T-cell (primary cell): ENCODE measurements at regions not wholly inside any gene's neighbourhood (a gene's known extent, or its start where the extent isn't known, plus 50 kb on each side); places are given as distances from the start of the nearest gene placed in this dataset.

ENCODE experiments used
- ATAC-seq, 4 experiments: fragments of 200-7000 bp in 3 of 4; fragments of 150-1000 bp in 1 of 4; cut with Tn5 transposase; replicated peaks in 1 of 4; 1 replicate in 3 of 4; 2 replicates in 1 of 4; pipeline ENCODE4 v1.10.0; 2021; ENCODE audit warnings: moderate library complexity in 3 of 4, mild to moderate bottlenecking in 2 of 4, moderate number of reproducible peaks in 1 of 4
- CTCF ChIA-PET, 2 donors: fragments of 300-600 bp; sonication (Branson Sonifier 250); formaldehyde crosslinking; loops; one replicate each; lab custom pipeline; 2022; ENCODE audit warnings: antibody characterized with exemption in 2 of 2; lab: Charles Lee
- POLR2A ChIA-PET, 2 donors: fragments of 300-600 bp; sonication (Branson Sonifier 250); formaldehyde crosslinking; loops; one replicate each; lab custom pipeline; 2022; ENCODE audit warnings: antibody characterized with exemption in 2 of 2; lab: Charles Lee
- DNase-seq, 35 experiments: peaks; one replicate each; pipeline versions ENCODE4 v3.0.0 to v3.0.0-alpha.2; 2013 to 2023
- H3K27ac ChIP-seq: one replicate; pipeline ENCODE4 v1.5.1; 2013; ENCODE audit warnings: low read length
- H3K27me3 ChIP-seq, 2 experiments: replicated peaks in 1 of 2; 1 replicate in 1 of 2; 2 replicates in 1 of 2; pipeline versions ENCODE4 v1.6.1 to v1.7.0; 2013; ENCODE audit warnings: low read length in 1 of 2, mixed read lengths in 1 of 2; ENCODE audit not compliant: control insufficient read depth in 2 of 2, insufficient read depth in 2 of 2; ENCODE audit errors: extremely low read depth in 1 of 2
- H3K36me3 ChIP-seq, 2 donors: 1 replicate in 1 of 2; 2 replicates in 1 of 2; pipeline versions ENCODE4 v1.6.1 to v1.7.0; 2013; ENCODE audit warnings: low read length in 1 of 2; ENCODE audit not compliant: control insufficient read depth in 2 of 2, insufficient read depth in 1 of 2; ENCODE audit errors: extremely low read depth in 1 of 2
- H3K4me1 ChIP-seq, 2 experiments: 1 replicate in 1 of 2; 2 replicates in 1 of 2; pipeline versions ENCODE4 v1.6.1 to v1.7.0; 2013; ENCODE audit warnings: low read length in 2 of 2, mixed read lengths in 1 of 2; ENCODE audit not compliant: insufficient read depth in 2 of 2, control insufficient read depth in 1 of 2; ENCODE audit errors: extremely low read depth in 1 of 2
- H3K4me3 ChIP-seq, 2 donors: 1 replicate in 1 of 2; 2 replicates in 1 of 2; pipeline versions ENCODE4 v1.5.1 to v1.7.0; 2013; ENCODE audit warnings: mild to moderate bottlenecking in 2 of 2, low read length in 1 of 2, moderate library complexity in 1 of 2; ENCODE audit not compliant: control insufficient read depth in 1 of 2; ENCODE audit errors: extremely low read depth in 1 of 2
- H3K9me3 ChIP-seq: 2 replicates; pipeline ENCODE4 v1.7.0; 2013
- H3K27ac Mint-ChIP-seq, 2 donors: one replicate each; pipeline ENCODE4 v1.8.0; 2020 to 2021; ENCODE audit warnings: mild to moderate bottlenecking in 2 of 2, mixed read lengths in 2 of 2
- H3K27me3 Mint-ChIP-seq, 2 donors: one replicate each; pipeline ENCODE4 v1.8.0; 2021 to 2022; ENCODE audit warnings: mixed read lengths in 2 of 2
- H3K36me3 Mint-ChIP-seq: one replicate; pipeline ENCODE4 v1.8.0; 2021; ENCODE audit warnings: mixed read lengths
- H3K4me1 Mint-ChIP-seq, 3 donors: one replicate each; pipeline ENCODE4 v1.8.0; 2020 to 2022; ENCODE audit warnings: mixed read lengths in 3 of 3, mild to moderate bottlenecking in 1 of 3
- H3K4me3 Mint-ChIP-seq, 3 donors: one replicate each; pipeline ENCODE4 v1.8.0; 2020 to 2022; ENCODE audit warnings: mild to moderate bottlenecking in 3 of 3, mixed read lengths in 3 of 3, moderate library complexity in 3 of 3
- H3K9me3 Mint-ChIP-seq, 3 donors: one replicate each; pipeline ENCODE4 v1.8.0; 2020 to 2022; ENCODE audit warnings: mixed read lengths in 3 of 3
- WGBS: methylation state at CpG from one replicate; pipeline ENCODE4 v1.1.5; 2013; ENCODE audit warnings: missing lambda C conversion rate; ENCODE audit not compliant: insufficient coverage; 5-methylcytosine and 5-hydroxymethylcytosine counted together

- no peaks in the 10 kb centered on the region for H3K36me3 Mint-ChIP-seq
- Histone ChIP-seq H3K27me3 (no peaks in the 10 kb centered on the region), H3K27ac (no peak overlapping the region), H3K9me3 (no peaks in the 10 kb centered on the region), H3K4me3 (no peak overlapping the region), H3K4me1 (no peaks in the 10 kb centered on the region), H3K36me3 (no peaks in the 10 kb centered on the region)
- DNase-seq (no peak), ATAC-seq (no peak)
- WGBS = 89% methylated on average over 2 of the region's 5 CpGs
- H3K4me1 Mint-ChIP-seq = no peaks in the 10 kb centered on the region
- POLR2A ChIA-PET = no interaction called here
- no peak overlapping the region for H3K4me3 Mint-ChIP-seq
- H3K27me3 Mint-ChIP-seq = no peaks in the 10 kb centered on the region
- no peak overlapping the region for H3K27ac Mint-ChIP-seq
- CTCF ChIA-PET = no interaction called here
- no peaks in the 10 kb centered on the region for H3K9me3 Mint-ChIP-seq
Observed at GRCh38 chr12:24455811-24456210, 493.1 kb downstream of the BCAT1 start.

GRCh38 chr12:24447678-24448077 is 498.2 kb upstream of the SOX5 start:
- Histone ChIP-seq H3K27ac (no peak overlapping the region), H3K4me1 (no peaks in the 10 kb centered on the region), H3K4me3 (no peak overlapping the region), H3K9me3 (no peaks in the 10 kb centered on the region), H3K27me3 (no peaks in the 10 kb centered on the region), H3K36me3 (no peaks in the 10 kb centered on the region)
- ATAC-seq (no peak), DNase-seq (no peak)
- ChIA-PET POLR2A (no interaction called here), CTCF (no interaction called here)
- Mint-ChIP-seq H3K4me3 (no peak overlapping the region), H3K36me3 (no peaks in the 10 kb centered on the region), H3K27me3 (no peaks in the 10 kb centered on the region), H3K9me3 (no peaks in the 10 kb centered on the region), H3K4me1 (no peaks in the 10 kb centered on the region), H3K27ac (no peak overlapping the region)
- 96% methylated on average over 5 of the region's 7 CpGs for WGBS

- H3K27me3 Mint-ChIP-seq = no peaks in the 10 kb centered on the region
- Histone ChIP-seq H3K36me3 (no peaks in the 10 kb centered on the region), H3K27me3 (no peaks in the 10 kb centered on the region), H3K9me3 (no peaks in the 10 kb centered on the region), H3K4me3 (no peak overlapping the region), H3K27ac (no peak overlapping the region), H3K4me1 (no peaks in the 10 kb centered on the region)
- ATAC-seq (no peak), DNase-seq (no peak)
- H3K4me3 Mint-ChIP-seq = no peak overlapping the region
- CTCF ChIA-PET = no interaction called here
- POLR2A ChIA-PET = no interaction called here
- no peaks in the 10 kb centered on the region for H3K4me1 Mint-ChIP-seq
- no peak overlapping the region for H3K27ac Mint-ChIP-seq
- no peaks in the 10 kb centered on the region for H3K9me3 Mint-ChIP-seq
- H3K36me3 Mint-ChIP-seq = no peaks in the 10 kb centered on the region
Observed at GRCh38 chr12:24446287-24446686, 496.8 kb upstream of the SOX5 start.

GRCh38 chr12:24444634-24445033 is 495.2 kb upstream of the SOX5 start:
- no peaks in the 10 kb centered on the region for H3K4me1 ChIP-seq
- H3K27me3 ChIP-seq = no peaks in the 10 kb centered on the region
- Mint-ChIP-seq H3K4me1 (no peaks in the 10 kb centered on the region), H3K4me3 (no peak overlapping the region), H3K27ac (no peak overlapping the region), H3K27me3 (peaks cover 0 to 2% of the 10 kb centered on the region in 2 donors), H3K9me3 (no peaks in the 10 kb centered on the region), H3K36me3 (no peaks in the 10 kb centered on the region)
- no peak overlapping the region for H3K27ac ChIP-seq
- no CpG with 5 or more reads among the region's 2 CpGs for WGBS
- H3K9me3 ChIP-seq = no peaks in the 10 kb centered on the region
- no peak for ATAC-seq
- H3K36me3 ChIP-seq = no peaks in the 10 kb centered on the region
- ChIA-PET CTCF (interaction anchor here in 1 of 2 donors (0.5 to 1.5 kb wide), 2 partner anchors 9 to 86 kb away, joined by 3 to 4 read pairs; no protein-coding TSS in a partner anchor), POLR2A (no interaction called here)
- H3K4me3 ChIP-seq = no peak overlapping the region
- no peak for DNase-seq

GRCh38 chr12:24441458-24441857 is 492.0 kb upstream of the SOX5 start:
- H3K4me1 Mint-ChIP-seq = no peaks in the 10 kb centered on the region
- no peak overlapping the region for H3K4me3 Mint-ChIP-seq
- no peaks in the 10 kb centered on the region for H3K36me3 Mint-ChIP-seq
- Histone ChIP-seq H3K9me3 (no peaks in the 10 kb centered on the region), H3K4me1 (no peaks in the 10 kb centered on the region), H3K27ac (no peak overlapping the region), H3K27me3 (no peaks in the 10 kb centered on the region), H3K4me3 (no peak overlapping the region), H3K36me3 (no peaks in the 10 kb centered on the region)
- no peak for ATAC-seq
- H3K27ac Mint-ChIP-seq = no peak overlapping the region
- ChIA-PET POLR2A (no interaction called here), CTCF (no interaction called here)
- H3K27me3 Mint-ChIP-seq = peaks cover 0 to 2% of the 10 kb centered on the region in 2 donors
- no CpG with 5 or more reads among the region's 4 CpGs for WGBS
- no peak for DNase-seq
- H3K9me3 Mint-ChIP-seq = peaks cover 0 to 3% (median 3%) of the 10 kb centered on the region in 3 donors

GRCh38 chr12:24436667-24437066 is 487.2 kb upstream of the SOX5 start:
- CTCF ChIA-PET = no interaction called here
- WGBS = 75% methylated on average over 2 of the region's 4 CpGs
- Histone ChIP-seq H3K27ac (no peak overlapping the region), H3K4me3 (no peak overlapping the region), H3K36me3 (no peaks in the 10 kb centered on the region), H3K4me1 (no peaks in the 10 kb centered on the region), H3K9me3 (no peaks in the 10 kb centered on the region), H3K27me3 (no peaks in the 10 kb centered on the region)
- Mint-ChIP-seq H3K36me3 (no peaks in the 10 kb centered on the region), H3K4me1 (no peaks in the 10 kb centered on the region), H3K4me3 (no peak overlapping the region), H3K27me3 (peaks cover 0 to 2% of the 10 kb centered on the region in 2 donors), H3K9me3 (peaks cover 0 to 3% (median 3%) of the 10 kb centered on the region in 3 donors), H3K27ac (no peak overlapping the region)
- no peak for ATAC-seq
- no peak for DNase-seq
- POLR2A ChIA-PET = no interaction called here

- WGBS = no CpG with 5 or more reads among the region's 1 CpG
- H3K4me1 ChIP-seq = no peaks in the 10 kb centered on the region
- no peak for ATAC-seq
Observed at GRCh38 chr12:24431872-24432271, 482.4 kb upstream of the SOX5 start.

More at GRCh38 chr12:24431872-24432271, 482.4 kb upstream of the SOX5 start:
- Histone ChIP-seq H3K36me3 (no peaks in the 10 kb centered on the region), H3K9me3 (no peaks in the 10 kb centered on the region), H3K27me3 (no peaks in the 10 kb centered on the region), H3K27ac (no peak overlapping the region), H3K4me3 (no peak overlapping the region)
- H3K27ac Mint-ChIP-seq = no peak overlapping the region
- H3K36me3 Mint-ChIP-seq = no peaks in the 10 kb centered on the region
- ChIA-PET CTCF (no interaction called here), POLR2A (no interaction called here)
- DNase-seq = no peak
- no peaks in the 10 kb centered on the region for H3K4me1 Mint-ChIP-seq
- H3K27me3 Mint-ChIP-seq = no peaks in the 10 kb centered on the region
- H3K9me3 Mint-ChIP-seq = no peaks in the 10 kb centered on the region
- H3K4me3 Mint-ChIP-seq = no peak overlapping the region
